NT2/D1 (cell line): ENCODE measurements at regions not wholly inside any gene's neighbourhood (a gene's known extent, or its start where the extent isn't known, plus 50 kb on each side); places are given as distances from the start of the nearest gene placed in this dataset.
A peak's percentile ranks its signal among the peaks of the same experiment; 100 is the strongest.

Source experiments
- DNase-seq: peaks from one replicate; pipeline ENCODE4 v3.0.0-alpha.2; 2011; ENCODE audit warnings: low read depth, low spot score
- H3K27me3 ChIP-seq: 2 replicates; pipeline ENCODE4 v1.6.0; 2011; ENCODE audit warnings: mild to moderate bottlenecking; ENCODE audit not compliant: insufficient read length, insufficient read depth
- H3K36me3 ChIP-seq: 2 replicates; pipeline ENCODE4 v1.6.1; 2011; ENCODE audit warnings: mild to moderate bottlenecking, low read length, mixed read lengths; ENCODE audit not compliant: insufficient read depth, insufficient read length
- H3K4me1 ChIP-seq: 2 replicates; pipeline ENCODE4 v1.5.1; 2011; ENCODE audit not compliant: insufficient read depth, insufficient read length
- H3K4me3 ChIP-seq: 2 replicates; pipeline ENCODE4 v1.5.1; 2011; ENCODE audit warnings: low read depth; ENCODE audit not compliant: insufficient read length
- H3K9ac ChIP-seq: 2 replicates; pipeline ENCODE4 v1.6.0; 2011; ENCODE audit warnings: low read depth; ENCODE audit not compliant: insufficient read length
- H3K9me3 ChIP-seq: 2 replicates; pipeline ENCODE4 v1.5.1; 2011; ENCODE audit warnings: mild to moderate bottlenecking, low read length; ENCODE audit not compliant: insufficient read depth
- SUZ12 ChIP-seq: IDR thresholded peaks from 2 replicates; pipeline ENCODE4 v1.6.1; 2011; ENCODE audit not compliant: insufficient read length, insufficient read depth; ENCODE audit errors: extremely low read depth
- YY1 ChIP-seq: IDR thresholded peaks from 2 replicates; pipeline ENCODE4 v1.6.1; 2011; ENCODE audit not compliant: insufficient read length, insufficient read depth
- ZNF274 ChIP-seq: IDR thresholded peaks from 2 replicates; pipeline ENCODE4 v1.6.1; 2011; ENCODE audit warnings: mild to moderate bottlenecking, low read depth, low read length

- H3K4me3 ChIP-seq = peak overlapping the region; percentile 79
- H3K9me3 ChIP-seq = no peaks in the 10 kb centered on the region
- H3K27me3 ChIP-seq = no peaks in the 10 kb centered on the region
- no peak for DNase-seq
- H3K9ac ChIP-seq = peak overlapping the region; percentile 92
- TF ChIP-seq ZNF274 (no peak), SUZ12 (no peak), YY1 (no peak)
- no peaks in the 10 kb centered on the region for H3K36me3 ChIP-seq
- H3K4me1 ChIP-seq = peaks cover 2% of the 10 kb centered on the region
Measured at GRCh38 chr6:26214803-26215584, 127.8 kb downstream of the HFE start.

GRCh38 chr6:26215585-26216358 lies 128.5 kb downstream of the HFE start:
- Histone ChIP-seq H3K4me1 (peaks cover 2% of the 10 kb centered on the region), H3K9ac (peak overlapping the region; percentile 92), H3K36me3 (no peaks in the 10 kb centered on the region), H3K4me3 (peak overlapping the region; percentile 79), H3K27me3 (no peaks in the 10 kb centered on the region), H3K9me3 (no peaks in the 10 kb centered on the region)
- no peak for DNase-seq
- TF ChIP-seq SUZ12 (no peak), ZNF274 (no peak)

GRCh38 chr6:26216359-26216885 lies 129.2 kb downstream of the HFE start:
- peak overlapping the region; percentile 79 for H3K4me3 ChIP-seq
- no peaks in the 10 kb centered on the region for H3K27me3 ChIP-seq
- DNase-seq = no peak
- H3K36me3 ChIP-seq = no peaks in the 10 kb centered on the region
- H3K9ac ChIP-seq = peak overlapping the region; percentile 92
- peaks cover 2% of the 10 kb centered on the region for H3K4me1 ChIP-seq
- TF ChIP-seq SUZ12 = no peak
- TF ChIP-seq YY1 = no peak
- no peak for TF ChIP-seq ZNF274
- no peaks in the 10 kb centered on the region for H3K9me3 ChIP-seq

GRCh38 chr6:26216886-26217713 lies 129.9 kb downstream of the HFE start:
- no peaks in the 10 kb centered on the region for H3K9me3 ChIP-seq
- H3K27me3 ChIP-seq = no peaks in the 10 kb centered on the region
- peak overlapping the region; percentile 63 for H3K4me3 ChIP-seq
- H3K36me3 ChIP-seq = no peaks in the 10 kb centered on the region
- peak overlapping the region; percentile 86 for H3K9ac ChIP-seq
- peaks cover 2% of the 10 kb centered on the region for H3K4me1 ChIP-seq
- DNase-seq = no peak
- TF ChIP-seq SUZ12 (no peak), YY1 (no peak)

GRCh38 chr6:26217714-26218075 lies 130.5 kb downstream of the HFE start:
- Histone ChIP-seq H3K36me3 (no peaks in the 10 kb centered on the region), H3K27me3 (no peaks in the 10 kb centered on the region), H3K9me3 (no peaks in the 10 kb centered on the region), H3K4me1 (peaks cover 2% of the 10 kb centered on the region), H3K4me3 (peak overlapping the region; percentile 63), H3K9ac (peak overlapping the region; percentile 86)
- TF ChIP-seq SUZ12 (no peak), YY1 (no peak), ZNF274 (no peak)
- DNase-seq = no peak

GRCh38 chr6:26218824-26219223 lies 131.6 kb downstream of the HFE start:
- TF ChIP-seq SUZ12 = no peak
- TF ChIP-seq YY1 = no peak
- no peak for TF ChIP-seq ZNF274
- Histone ChIP-seq H3K36me3 (no peaks in the 10 kb centered on the region), H3K9ac (peak overlapping the region; percentile 50), H3K9me3 (peaks cover under 1% of the 10 kb centered on the region; the same call in 1 of the 2 replicates), H3K27me3 (no peaks in the 10 kb centered on the region), H3K4me1 (peaks cover 2% of the 10 kb centered on the region), H3K4me3 (peak overlapping the region; percentile 11)
- DNase-seq = no peak
